ENCODE measurements at regions not wholly inside any gene's neighbourhood (a gene's known extent, or its start where the extent isn't known, plus 50 kb on each side); places are given as distances from the start of the nearest gene placed in this dataset.

GRCh38 chr4:181611946-181612600, 631.1 kb upstream of the TENM3 start:
- DNase-seq (ENCODE audit: low read depth, low spot score) (no peak), ATAC-seq (no peak)
- Histone ChIP-seq H3K4me1 (ENCODE audit: control insufficient read depth in 1 of 2, insufficient read depth in 2 of 2, low read length in 2 of 2) (no peaks in the 10 kb centered on the region), H3K4me2 (ENCODE audit: low read length) (no peak overlapping the region), H3K9me3 (ENCODE audit: control insufficient read depth in 1 of 2, insufficient read depth in 1 of 2, low read depth in 1 of 2, low read length in 2 of 2) (no peaks in the 10 kb centered on the region), H4K20me1 (ENCODE audit: insufficient read depth) (no peaks in the 10 kb centered on the region), H3K27ac (ENCODE audit: low read depth, low read length) (no peak overlapping the region), H3K27me3 (ENCODE audit: insufficient read depth, low read length) (peaks cover 7% of the 10 kb centered on the region; the same call in 1 of the 2 replicates), H3K79me2 (ENCODE audit: insufficient read depth, low read length) (no peaks in the 10 kb centered on the region), H2AFZ (ENCODE audit: low read depth, low read length, poor library complexity, severe bottlenecking) (no peak overlapping the region), H3K4me3 (replicated peaks in 1 of 2; ENCODE audit: low read depth in 1 of 2, low read length in 2 of 2) (no peak overlapping the region), H3K9ac (ENCODE audit: low read length) (no peak overlapping the region), H3K36me3 (ENCODE audit: control insufficient read depth in 1 of 2, insufficient read depth in 2 of 2, low read length in 2 of 2) (no peaks in the 10 kb centered on the region), H3K9me2 (ENCODE audit: insufficient read depth) (no peaks in the 10 kb centered on the region)
- CTCF ChIA-PET: no interaction called here
- no TSS peak for BruUV-seq (replicated peaks)
- RAD21 ChIA-PET (ENCODE audit: low non-redundant PET in 1 of 2, low total read pairs in 2 of 2, uncharacterized antibody in 2 of 2, unreplicated experiment in 2 of 2): no interaction called here
- POLR2A ChIA-PET: no interaction called here
- intact Hi-C loops (cut with micrococcal nuclease): no loop called here
- no peak for TF ChIP-seq ZBTB33 (IDR thresholded peaks at IDR 0.05; ENCODE audit: extremely low read depth, insufficient replicate concordance, low read length)
- no peak for TF ChIP-seq REST (IDR thresholded peaks at IDR 0.05; ENCODE audit: low read depth)
- no peak for TF ChIP-seq SP1 (IDR thresholded peaks at IDR 0.05; ENCODE audit: low read depth)
- TF ChIP-seq SRF (IDR thresholded peaks at IDR 0.05; ENCODE audit: low read depth): no peak
- no peak for TF ChIP-seq FOSL1 (IDR thresholded peaks at IDR 0.05; ENCODE audit: low read depth)

All from HCT116 (cell line).